Superior temporal gyrus (tissue), 1 donor: ENCODE measurements at regions not wholly inside any gene's neighbourhood (a gene's known extent, or its start where the extent isn't known, plus 50 kb on each side); places are given as distances from the start of the nearest gene placed in this dataset.
"Not testable (repeated sequence)": the region's sequence is repeated elsewhere in the genome, so short reads cannot be mapped to it uniquely, and the experiment has no call there.

Experiments used
- DNase-seq: peaks from one replicate; pipeline ENCODE4 v3.0.0-alpha.2; 2016; ENCODE audit errors: extremely low spot score

DNA sequence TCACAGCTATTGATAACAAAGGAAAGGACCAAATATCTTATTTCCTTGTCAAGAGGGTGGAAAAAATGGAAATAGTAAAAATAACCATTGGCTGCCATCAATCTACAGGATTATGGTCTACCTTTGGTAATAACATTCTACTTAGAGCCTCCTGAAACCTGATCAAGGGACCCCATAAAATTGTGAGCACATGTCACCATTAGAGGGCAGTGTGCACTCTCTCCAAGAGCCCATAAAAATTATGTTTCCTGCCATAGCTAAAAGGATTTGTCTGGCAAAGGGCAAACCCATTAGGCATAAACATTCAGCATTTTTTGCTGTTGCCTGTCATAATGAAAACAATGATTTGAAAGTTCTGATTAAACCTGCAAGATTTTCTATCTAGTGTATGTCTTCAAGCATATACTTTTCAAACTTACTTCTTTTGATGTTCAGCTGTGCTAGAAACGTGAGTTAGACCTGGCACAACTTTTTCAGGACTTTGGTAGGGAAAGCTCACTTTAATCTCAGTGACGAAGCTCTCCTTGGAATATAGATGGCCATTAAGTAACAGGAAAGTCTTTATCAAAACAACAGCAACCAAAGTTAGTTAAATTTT lies 120.7 kb upstream of the ZFP64 start:
- DNase-seq, result peak; percentile 83

GRCh38 chr20:52311209-52311794 lies 119.7 kb upstream of the ZFP64 start:
- DNase-seq, result no peak

DNA sequence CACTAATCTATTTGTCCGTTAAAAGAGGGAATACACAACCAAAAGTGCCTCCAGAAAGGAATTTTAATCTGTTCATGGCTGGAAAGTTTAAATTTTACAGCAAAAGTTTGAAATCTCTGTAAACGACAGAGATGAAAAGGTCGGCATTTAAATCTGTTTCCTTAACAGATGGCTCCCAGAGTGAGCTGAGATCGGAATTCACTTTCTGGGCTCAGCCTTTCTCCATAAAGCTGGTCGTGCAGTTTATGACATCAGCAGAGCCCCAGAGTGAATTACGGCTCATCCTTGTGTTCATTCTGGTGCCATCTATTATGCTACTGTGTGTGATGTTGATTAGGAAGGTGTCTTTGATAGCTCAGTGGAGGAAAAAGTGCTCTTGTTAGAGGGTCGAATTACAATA lies 117.6 kb upstream of the ZFP64 start:
- DNase-seq, result no peak

GRCh38 chr20:52306477-52306876 lies 114.9 kb upstream of the ZFP64 start:
- DNase-seq, result no peak

GRCh38 chr20:52305858-52306257 lies 114.3 kb upstream of the ZFP64 start:
- DNase-seq, result no peak

DNA sequence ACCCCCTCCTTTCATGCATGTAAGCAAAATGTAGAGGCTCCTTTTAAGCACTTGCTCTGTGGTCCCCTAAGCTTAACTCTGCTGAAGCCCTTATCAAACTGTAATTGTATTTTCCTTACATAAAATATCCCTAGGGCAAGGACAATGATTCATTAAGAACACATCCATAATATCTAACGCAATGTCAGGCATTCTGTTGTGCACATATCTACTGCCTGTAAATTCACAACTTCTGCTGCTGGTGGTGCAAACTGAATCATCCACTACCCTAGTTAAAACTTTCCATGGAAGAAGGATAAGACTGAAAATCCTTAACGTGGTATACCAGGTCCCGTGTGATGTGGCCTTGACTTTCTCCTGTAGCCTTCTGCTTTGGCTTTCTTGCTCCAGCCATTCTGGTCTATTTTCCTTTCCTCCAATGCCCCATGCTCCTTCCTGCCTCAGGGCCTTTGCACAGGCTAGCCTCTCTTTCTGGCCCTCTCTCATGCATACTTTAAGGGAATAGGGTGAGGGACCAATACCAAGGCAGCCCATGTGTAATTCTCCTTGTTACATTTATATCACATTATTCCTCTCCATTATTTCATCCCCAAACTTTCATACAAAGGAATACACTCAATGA lies 113.6 kb upstream of the ZFP64 start:
- DNase-seq, result no peak

DNA sequence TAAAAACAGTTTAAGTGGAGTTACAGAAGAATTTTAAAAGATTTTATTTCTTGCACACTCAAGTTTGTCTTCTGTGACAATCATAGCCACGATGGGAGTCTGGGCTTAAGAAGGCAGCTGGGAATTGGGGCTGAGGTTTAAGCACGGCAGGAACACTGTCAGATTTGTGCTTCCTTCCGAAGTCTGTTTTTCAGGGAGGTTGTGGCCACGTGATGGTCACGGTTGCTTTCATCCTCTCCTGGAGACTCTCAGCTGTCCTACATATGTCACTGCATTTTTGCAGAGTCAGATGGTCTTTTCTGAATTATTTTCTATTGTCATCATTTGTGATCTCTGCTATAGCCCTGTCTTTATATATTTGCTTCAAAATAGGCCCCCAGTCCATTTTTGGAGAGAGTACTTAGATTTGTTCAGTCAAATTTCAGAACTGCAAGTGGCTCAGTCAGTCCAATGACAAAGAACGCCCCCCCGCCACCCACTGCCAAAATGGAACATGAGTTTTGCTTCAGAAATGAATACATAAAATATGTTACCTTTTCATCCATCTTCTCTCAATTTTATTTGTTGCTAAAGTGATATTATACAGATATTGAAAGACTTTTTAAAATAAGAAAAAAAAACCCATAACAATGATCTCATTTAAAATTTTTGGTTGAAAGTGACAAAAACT lies 111.8 kb upstream of the ZFP64 start:
- DNase-seq, result no peak

GRCh38 chr20:52302736-52303135 lies 111.2 kb upstream of the ZFP64 start:
- DNase-seq, result no peak

DNA sequence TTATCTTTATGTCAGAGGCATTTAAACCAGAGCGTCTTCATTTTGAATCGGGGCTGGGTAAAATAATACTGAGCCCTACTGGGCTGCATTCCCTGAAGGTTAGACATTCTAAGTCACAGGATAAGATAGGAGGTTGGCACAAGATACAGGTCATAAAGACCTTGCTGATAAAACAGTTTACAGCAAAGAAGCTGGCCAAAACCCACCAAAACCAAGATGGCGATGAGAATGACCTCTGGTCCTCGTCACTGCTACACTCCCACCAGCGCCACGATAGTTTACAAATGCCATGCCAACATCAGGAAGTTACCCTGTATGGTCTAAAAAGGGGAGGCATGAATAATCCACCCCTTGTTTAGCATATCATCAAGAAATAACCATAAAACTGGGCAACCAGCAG lies 110.5 kb upstream of the ZFP64 start:
- not testable (repeated sequence) for DNase-seq

DNA sequence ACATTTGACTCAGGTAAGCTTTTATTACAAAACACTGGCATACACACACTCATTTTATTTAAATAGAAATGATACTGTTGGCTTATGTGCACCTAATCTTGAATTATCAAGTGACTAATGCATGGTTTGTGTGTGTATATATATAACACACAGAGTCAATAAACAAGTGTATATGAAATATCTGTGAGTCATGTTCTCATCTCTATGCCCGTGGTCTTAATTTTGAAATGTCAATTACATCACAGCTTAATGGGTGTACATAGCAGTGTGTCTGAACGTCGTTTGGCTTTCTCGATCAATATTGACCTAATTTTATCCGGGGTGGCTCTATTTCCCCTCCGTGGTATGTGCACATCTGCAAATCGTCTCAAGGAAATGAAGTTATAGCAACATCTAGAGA lies 104.0 kb upstream of the ZFP64 start:
- DNase-seq, result no peak

GRCh38 chr20:52294106-52294628 lies 102.6 kb upstream of the ZFP64 start:
- no peak for DNase-seq

GRCh38 chr20:52291109-52291508 lies 99.5 kb upstream of the ZFP64 start:
- DNase-seq, result no peak

DNA sequence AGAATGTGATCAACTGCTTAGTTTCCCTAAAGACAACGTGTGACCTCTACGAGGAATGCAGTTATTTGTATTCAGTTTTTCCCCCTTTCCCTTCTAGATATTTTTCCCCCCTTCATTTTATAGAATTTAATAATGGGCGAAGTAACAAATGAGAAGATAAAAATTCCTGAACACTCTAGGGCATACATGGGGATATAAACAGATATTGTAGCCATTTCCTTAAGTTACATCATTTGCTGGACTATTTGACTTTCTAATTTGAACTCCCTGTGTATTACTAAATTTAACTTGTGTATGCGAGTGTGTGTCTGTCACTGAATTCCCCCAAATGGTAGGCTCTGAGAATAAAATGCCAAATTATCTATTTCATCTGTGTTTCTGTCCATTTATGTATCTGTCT lies 99.0 kb upstream of the ZFP64 start:
- no peak for DNase-seq

DNA sequence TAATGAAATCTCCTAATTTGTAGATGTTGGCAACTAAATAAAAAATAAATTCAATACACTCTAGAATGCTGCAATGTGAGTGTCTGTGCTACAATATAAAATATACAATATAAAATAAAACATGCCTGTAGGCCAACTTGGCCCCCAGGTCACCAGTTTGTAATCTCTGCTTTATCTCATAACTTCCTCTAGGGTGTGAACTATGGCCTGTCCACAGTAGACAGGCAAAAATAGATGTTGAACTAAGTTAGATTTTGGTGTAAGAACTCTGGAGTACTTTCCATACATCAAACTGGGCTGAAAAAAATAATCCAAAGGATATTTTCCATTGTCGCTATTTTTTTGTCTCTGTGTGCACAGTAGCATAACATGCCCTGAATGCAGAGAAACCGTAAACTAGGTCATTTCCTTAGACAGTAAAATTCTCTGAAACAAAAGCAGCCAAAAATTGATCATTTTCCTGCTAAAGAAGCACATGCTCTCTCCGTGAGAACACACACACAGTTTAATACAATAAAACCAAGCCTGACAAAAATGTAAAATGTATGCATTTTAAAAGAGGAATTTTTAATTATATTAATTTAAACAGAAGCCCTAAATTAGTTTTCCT lies 98.5 kb upstream of the ZFP64 start:
- no peak for DNase-seq

GRCh38 chr20:52280407-52280806 lies 88.8 kb upstream of the ZFP64 start:
- no peak for DNase-seq

DNA sequence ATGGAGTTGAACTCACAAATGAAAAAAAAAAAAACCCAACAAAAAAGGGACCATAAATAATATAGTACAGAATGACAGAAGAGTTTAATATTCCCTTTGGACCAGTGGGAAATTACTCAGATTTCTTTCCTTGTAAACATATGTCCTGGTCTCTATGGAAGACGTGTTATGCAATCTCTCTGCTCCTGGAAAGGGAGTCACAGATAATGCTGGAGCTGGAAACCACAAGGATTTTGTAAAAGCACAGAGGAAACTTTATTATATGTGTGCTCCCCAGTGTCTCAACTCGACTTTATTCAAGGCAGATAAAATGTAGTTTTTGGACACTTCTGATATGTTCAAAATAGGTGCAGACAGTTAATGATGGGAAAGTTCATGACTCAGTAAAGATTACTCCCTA lies 88.1 kb upstream of the ZFP64 start:
- no peak for DNase-seq

GRCh38 chr20:52275181-52275691 lies 83.7 kb upstream of the ZFP64 start:
- peak; percentile 26 for DNase-seq

- DNase-seq, result no peak
These were observed 79.1 kb upstream of the ZFP64 start for GRCh38 chr20:52270696-52271095.

- DNase-seq, result no peak
These were observed 78.5 kb upstream of the ZFP64 start for GRCh38 chr20:52270001-52270606.

DNA sequence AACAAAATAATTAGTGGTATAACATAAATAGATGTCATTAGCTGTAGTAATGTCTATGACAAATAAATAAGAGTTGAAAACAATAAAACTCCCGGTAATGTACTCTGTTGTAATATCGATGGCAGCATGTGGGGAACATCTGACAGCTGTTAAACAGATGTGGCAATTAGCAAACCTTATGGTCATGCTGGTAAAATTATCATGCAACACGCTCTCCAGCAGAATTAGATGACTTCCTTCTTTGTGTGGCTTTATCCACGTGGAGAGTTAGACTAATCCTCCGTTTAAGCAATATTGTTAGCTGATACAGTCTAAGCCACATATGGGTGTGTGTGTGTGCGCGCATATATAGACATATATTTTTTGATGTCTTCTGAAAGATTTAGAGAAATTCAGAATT lies 77.7 kb upstream of the ZFP64 start:
- no peak for DNase-seq

- no peak for DNase-seq
These were observed 76.7 kb upstream of the ZFP64 start for GRCh38 chr20:52268184-52268749.
